ENCODE measurements at regions not wholly inside any gene's neighbourhood (a gene's known extent, or its start where the extent isn't known, plus 50 kb on each side); places are given as distances from the start of the nearest gene placed in this dataset.
"Not testable (repeated sequence)": the region's sequence is repeated elsewhere in the genome, so short reads cannot be mapped to it uniquely, and the experiment has no call there.

DNA sequence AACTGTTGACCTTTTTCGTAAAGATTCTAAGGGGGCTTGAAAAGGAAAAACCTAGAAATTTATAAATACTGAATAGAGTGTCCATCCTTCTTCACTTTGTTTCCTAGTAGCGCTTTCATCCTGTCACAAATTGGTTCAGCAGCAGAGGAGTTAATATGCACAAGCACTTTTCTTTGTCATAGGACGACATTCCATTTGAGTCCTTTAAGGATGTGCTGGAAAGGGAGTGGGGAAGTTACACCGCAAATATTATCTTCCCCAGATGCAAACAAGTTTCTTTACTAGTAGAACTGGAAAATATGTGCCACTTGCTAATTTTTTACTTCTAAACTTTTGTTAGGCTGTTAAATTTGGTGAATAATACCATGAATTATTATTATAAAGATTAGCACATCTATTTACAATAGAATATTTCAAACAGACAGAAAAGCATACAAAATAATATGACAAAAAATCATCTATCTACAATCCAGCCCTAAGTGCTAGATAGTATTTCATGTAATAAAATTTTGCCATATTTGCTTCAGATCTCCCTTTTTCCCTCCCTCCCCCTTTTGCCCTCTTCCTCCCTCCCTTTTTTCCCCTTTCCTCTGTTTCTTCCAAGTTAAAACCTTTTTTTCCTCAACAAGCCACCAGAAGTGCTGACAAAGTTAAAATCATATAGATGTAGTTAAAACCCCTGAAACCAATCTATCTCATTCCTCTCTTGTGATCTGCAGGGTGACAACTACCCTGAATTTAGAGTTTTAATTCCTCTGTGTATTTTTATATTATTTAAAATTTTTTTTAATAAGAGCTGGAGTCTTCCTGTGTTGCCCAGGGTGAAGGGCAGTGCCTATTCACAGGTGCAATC, 50.5 kb upstream of the MAP4K3 start:
- FAIRE-seq (no peak), DNase-seq (ENCODE audit: insufficient read length) (no peak)
- TF ChIP-seq POLR2A (IDR thresholded peaks at IDR 0.05; ENCODE audit: low read depth, low read length) (no peak), TAF1 (IDR thresholded peaks at IDR 0.05; ENCODE audit: borderline replicate concordance, low read depth, low read length) (no peak), POLR2AphosphoS5 (IDR thresholded peaks at IDR 0.05; ENCODE audit: low read depth, low read length) (no peak)

- DNase-seq (ENCODE audit: insufficient read length): no peak
- no peak for TF ChIP-seq TAF1 (IDR thresholded peaks at IDR 0.05; ENCODE audit: borderline replicate concordance, low read depth, low read length)
- no peak for TF ChIP-seq POLR2A (IDR thresholded peaks at IDR 0.05; ENCODE audit: low read depth, low read length)
- TF ChIP-seq POLR2AphosphoS5 (IDR thresholded peaks at IDR 0.05; ENCODE audit: low read depth, low read length): no peak
- FAIRE-seq: no peak
Measured at GRCh38 chr2:39488450-39488849, 51.4 kb upstream of the MAP4K3 start.

GRCh38 chr2:39490586-39490985, 53.5 kb upstream of the MAP4K3 start:
- TF ChIP-seq POLR2AphosphoS5 (IDR thresholded peaks at IDR 0.05; ENCODE audit: low read depth, low read length): no peak
- TF ChIP-seq TAF1 (IDR thresholded peaks at IDR 0.05; ENCODE audit: borderline replicate concordance, low read depth, low read length): no peak
- TF ChIP-seq POLR2A (IDR thresholded peaks at IDR 0.05; ENCODE audit: low read depth, low read length): no peak
- DNase-seq (ENCODE audit: insufficient read length): no peak
- FAIRE-seq: no peak

DNA sequence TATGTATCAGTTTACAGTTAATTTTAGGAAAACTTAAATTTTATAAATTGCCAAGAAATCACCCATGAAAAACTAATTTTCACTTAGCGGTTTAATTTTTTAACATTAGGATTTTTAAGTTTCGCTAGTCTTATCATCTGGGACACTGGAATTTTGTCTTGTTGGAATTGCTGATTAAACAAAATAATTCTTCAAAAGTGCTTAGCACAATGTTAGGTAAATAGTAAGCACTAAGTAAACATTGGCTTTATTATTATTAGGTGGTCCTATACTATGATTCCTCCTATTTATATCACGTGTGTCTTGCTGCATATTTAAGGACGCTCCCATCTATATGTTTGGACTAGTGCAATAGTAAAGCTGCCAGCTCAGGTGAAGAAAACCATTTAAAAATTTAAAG, 54.6 kb upstream of the MAP4K3 start:
- FAIRE-seq (no peak), DNase-seq (ENCODE audit: insufficient read length) (no peak)
- no peak for TF ChIP-seq TAF1 (IDR thresholded peaks at IDR 0.05; ENCODE audit: borderline replicate concordance, low read depth, low read length)
- no peak for TF ChIP-seq POLR2AphosphoS5 (IDR thresholded peaks at IDR 0.05; ENCODE audit: low read depth, low read length)
- no peak for TF ChIP-seq POLR2A (IDR thresholded peaks at IDR 0.05; ENCODE audit: low read depth, low read length)

- no peak for TF ChIP-seq POLR2AphosphoS5 (IDR thresholded peaks at IDR 0.05; ENCODE audit: low read depth, low read length)
- TF ChIP-seq POLR2A (IDR thresholded peaks at IDR 0.05; ENCODE audit: low read depth, low read length): no peak
- no peak for TF ChIP-seq TAF1 (IDR thresholded peaks at IDR 0.05; ENCODE audit: borderline replicate concordance, low read depth, low read length)
- DNase-seq (ENCODE audit: insufficient read length) (peak; percentile 37), FAIRE-seq (peak; percentile 96)
Measured at GRCh38 chr2:39492095-39492590, 55.1 kb upstream of the MAP4K3 start.

DNA sequence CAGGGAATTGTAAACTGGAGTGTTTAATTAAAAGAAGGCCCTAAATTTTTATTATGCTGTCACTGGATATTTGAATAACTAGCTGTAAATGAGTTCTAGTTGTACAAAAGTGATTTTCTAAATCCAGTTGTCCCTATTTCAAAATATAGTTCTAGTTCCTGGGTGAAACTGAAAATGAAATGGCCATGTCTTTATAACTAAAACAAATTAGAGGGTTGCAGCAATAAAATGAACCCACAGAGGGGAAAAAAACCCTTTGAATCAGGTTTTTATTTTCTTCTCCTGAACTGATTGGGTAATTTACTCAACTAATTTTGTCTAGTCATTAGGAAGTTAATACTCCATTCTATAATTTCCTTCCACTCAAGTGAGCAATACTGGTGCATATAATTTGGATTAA, 55.6 kb upstream of the MAP4K3 start:
- FAIRE-seq (no peak), DNase-seq (ENCODE audit: insufficient read length) (no peak)
- TF ChIP-seq POLR2AphosphoS5 (IDR thresholded peaks at IDR 0.05; ENCODE audit: low read depth, low read length) (no peak), TAF1 (IDR thresholded peaks at IDR 0.05; ENCODE audit: borderline replicate concordance, low read depth, low read length) (no peak), POLR2A (IDR thresholded peaks at IDR 0.05; ENCODE audit: low read depth, low read length) (no peak)

- no peak for TF ChIP-seq POLR2A (IDR thresholded peaks at IDR 0.05; ENCODE audit: low read depth, low read length)
- no peak for TF ChIP-seq TAF1 (IDR thresholded peaks at IDR 0.05; ENCODE audit: borderline replicate concordance, low read depth, low read length)
- TF ChIP-seq POLR2AphosphoS5 (IDR thresholded peaks at IDR 0.05; ENCODE audit: low read depth, low read length): no peak
- DNase-seq (ENCODE audit: insufficient read length) (no peak), FAIRE-seq (peak; percentile 93)
Measured at GRCh38 chr2:39494784-39495251, 57.7 kb upstream of the MAP4K3 start.

DNA sequence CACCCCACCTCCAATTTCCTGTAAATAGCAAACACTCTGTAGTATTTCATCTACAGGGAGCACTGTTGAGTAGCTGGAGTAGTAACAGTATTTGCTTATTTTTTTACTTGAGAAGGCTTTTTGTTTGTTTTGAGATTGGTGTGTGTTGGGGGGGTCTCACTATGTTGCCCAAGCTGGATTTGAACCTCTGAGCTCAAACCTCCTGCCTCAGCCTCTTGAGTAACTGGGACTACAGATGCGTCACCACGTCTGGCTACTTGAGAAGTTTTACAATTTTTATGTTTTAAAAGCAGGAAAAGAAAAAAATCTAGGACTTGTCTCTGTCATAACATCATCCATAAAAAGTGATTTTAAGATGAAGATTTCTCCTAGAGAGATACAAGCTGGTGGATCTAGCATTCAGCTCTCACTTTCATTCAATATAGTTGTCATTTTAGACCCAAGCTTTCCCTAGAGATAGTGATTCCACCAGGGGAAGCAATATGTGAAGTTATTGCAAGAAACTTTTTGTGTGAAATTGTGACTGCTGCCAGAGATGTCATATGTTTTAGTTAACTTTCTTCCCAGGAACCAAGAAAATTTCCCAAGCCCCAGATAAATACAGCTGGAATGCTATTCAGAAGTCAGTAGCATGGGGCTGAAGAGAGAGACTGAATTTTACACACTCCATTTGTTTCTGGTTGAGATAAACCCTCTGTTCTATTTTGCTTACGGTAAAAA, 60.2 kb upstream of the MAP4K3 start:
- FAIRE-seq: no peak
- no peak for DNase-seq (ENCODE audit: insufficient read length)
- no peak for TF ChIP-seq POLR2AphosphoS5 (IDR thresholded peaks at IDR 0.05; ENCODE audit: low read depth, low read length)

- not testable (repeated sequence) for DNase-seq (ENCODE audit: insufficient read length); FAIRE-seq
Measured at GRCh38 chr2:39498176-39498575, 61.1 kb upstream of the MAP4K3 start.

- DNase-seq (ENCODE audit: insufficient read length) (no peak), FAIRE-seq (no peak)
- no peak for TF ChIP-seq TAF1 (IDR thresholded peaks at IDR 0.05; ENCODE audit: borderline replicate concordance, low read depth, low read length)
- TF ChIP-seq POLR2AphosphoS5 (IDR thresholded peaks at IDR 0.05; ENCODE audit: low read depth, low read length): no peak
- TF ChIP-seq POLR2A (IDR thresholded peaks at IDR 0.05; ENCODE audit: low read depth, low read length): no peak
Measured at GRCh38 chr2:39498786-39499185, 61.7 kb upstream of the MAP4K3 start.

- TF ChIP-seq TAF1 (IDR thresholded peaks at IDR 0.05; ENCODE audit: borderline replicate concordance, low read depth, low read length) (no peak), POLR2A (IDR thresholded peaks at IDR 0.05; ENCODE audit: low read depth, low read length) (no peak), POLR2AphosphoS5 (IDR thresholded peaks at IDR 0.05; ENCODE audit: low read depth, low read length) (no peak)
- FAIRE-seq (no peak), DNase-seq (ENCODE audit: insufficient read length) (no peak)
Measured at GRCh38 chr2:39499336-39499735, 62.3 kb upstream of the MAP4K3 start.

DNA sequence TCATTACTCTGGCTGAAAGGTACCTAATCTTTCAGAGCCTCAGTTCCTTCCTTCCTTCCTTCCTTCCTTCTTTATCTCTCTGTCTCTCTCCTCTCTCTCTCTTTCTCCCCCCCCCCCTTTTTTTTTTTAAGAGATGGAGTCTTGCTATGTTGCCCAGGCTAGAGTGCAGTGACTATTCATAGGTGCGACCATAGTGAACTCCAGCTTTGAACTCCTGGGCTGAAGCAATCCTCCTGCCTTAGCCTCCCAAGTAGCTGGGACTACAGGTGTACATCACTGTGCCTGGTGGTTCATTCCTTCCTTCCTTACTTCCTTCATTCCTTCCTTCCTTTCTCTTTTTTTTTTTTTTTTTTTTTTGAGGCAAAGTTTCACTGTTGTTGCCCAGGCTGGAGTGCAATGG, 64.3 kb upstream of the MAP4K3 start:
- DNase-seq (ENCODE audit: insufficient read length) (no peak), FAIRE-seq (no peak)
- TF ChIP-seq POLR2AphosphoS5 (IDR thresholded peaks at IDR 0.05; ENCODE audit: low read depth, low read length) (no peak), POLR2A (IDR thresholded peaks at IDR 0.05; ENCODE audit: low read depth, low read length) (no peak), TAF1 (IDR thresholded peaks at IDR 0.05; ENCODE audit: borderline replicate concordance, low read depth, low read length) (no peak)

Data from GM12892 (cell line).